B cell (primary cell): ENCODE measurements at regions not wholly inside any gene's neighbourhood (a gene's known extent, or its start where the extent isn't known, plus 50 kb on each side); places are given as distances from the start of the nearest gene placed in this dataset.

Experiments
- ATAC-seq: fragments of 200-7000 bp; cut with Tn5 transposase; one replicate; pipeline ENCODE4 v1.10.0; 2021; ENCODE audit warnings: low read depth, mild to moderate bottlenecking, moderate number of reproducible peaks, moderate library complexity
- CTCF ChIA-PET: fragments of 350-600 bp; sonication (Branson Sonifier 250); formaldehyde crosslinking; loops from one replicate; lab custom pipeline; 2021; ENCODE audit warnings: antibody characterized with exemption, inconsistent platforms; lab: Charles Lee
- POLR2A ChIA-PET: fragments of 350-600 bp; sonication (Branson Sonifier 250); formaldehyde crosslinking; loops from one replicate; lab custom pipeline; 2021; ENCODE audit warnings: antibody characterized with exemption; lab: Charles Lee
- DNase-seq: peaks from one replicate; pipeline ENCODE4 v3.0.0; 2013
- H2AFZ ChIP-seq: 2 replicates; pipeline ENCODE4 v1.6.1; 2012; ENCODE audit warnings: mild to moderate bottlenecking, low read depth, low read length; ENCODE audit not compliant: insufficient read depth, poor library complexity, severe bottlenecking
- H3K27ac ChIP-seq, 2 donors: 1 replicate in 1 of 2; 2 replicates in 1 of 2; pipeline ENCODE4 v1.5.1; 2012 to 2013; ENCODE audit warnings: low read length in 2 of 2, mild to moderate bottlenecking in 2 of 2, moderate library complexity in 1 of 2
- H3K27me3 ChIP-seq, 4 experiments: fragments of 200-600 bp in 1 of 4; sonication (generic) in 1 of 4; replicated peaks in 1 of 4; 1 replicate in 2 of 4; 2 replicates in 2 of 4; pipeline versions ENCODE4 v1.6.1 to v1.7.0; 2013 to 2016; ENCODE audit warnings: low read length in 3 of 4, mild to moderate bottlenecking in 2 of 4, mixed read lengths in 1 of 4, moderate library complexity in 1 of 4; ENCODE audit not compliant: insufficient read depth in 4 of 4, control insufficient read depth in 3 of 4; ENCODE audit errors: control extremely low read depth in 1 of 4
- H3K36me3 ChIP-seq, 2 experiments: replicated peaks in 1 of 2; 1 replicate in 1 of 2; 2 replicates in 1 of 2; pipeline versions ENCODE4 v1.6.1 to v1.7.1; 2013; ENCODE audit warnings: low read length in 1 of 2; ENCODE audit not compliant: insufficient read depth in 2 of 2, control insufficient read depth in 1 of 2; ENCODE audit errors: control extremely low read depth in 1 of 2, extremely low read depth in 1 of 2
- H3K4me1 ChIP-seq, 2 donors: fragments of 200-600 bp in 1 of 2; sonication (generic) in 1 of 2; 1 replicate in 1 of 2; 2 replicates in 1 of 2; pipeline versions ENCODE4 v1.5.1 to v1.6.1; 2013 to 2017; ENCODE audit warnings: low read length in 2 of 2; ENCODE audit not compliant: control insufficient read depth in 2 of 2, insufficient read depth in 2 of 2
- H3K4me2 ChIP-seq: replicated peaks from 2 replicates; pipeline ENCODE3; 2012; ENCODE audit warnings: mild to moderate bottlenecking, low read depth, low read length; ENCODE audit not compliant: poor library complexity, severe bottlenecking
- H3K4me3 ChIP-seq, 5 experiments: fragments of 200-600 bp in 1 of 5; sonication (generic) in 1 of 5; 1 replicate in 3 of 5; 2 replicates in 2 of 5; pipeline versions ENCODE4 v1.5.1 to v1.7.0; 2011 to 2016; ENCODE audit warnings: low read length in 4 of 5, mild to moderate bottlenecking in 4 of 5, low read depth in 2 of 5, control low read depth in 1 of 5, moderate library complexity in 1 of 5; ENCODE audit not compliant: insufficient read depth in 1 of 5; ENCODE audit errors: control extremely low read depth in 1 of 5, extremely low read depth in 1 of 5
- H3K79me2 ChIP-seq: fragments of 200-600 bp; sonication (generic); one replicate; pipeline ENCODE4 v1.6.0; 2016; ENCODE audit warnings: low read length; ENCODE audit not compliant: control insufficient read depth, insufficient read depth
- H3K9ac ChIP-seq: fragments of 200-600 bp; sonication (generic); 2 replicates; pipeline ENCODE4 v1.6.1; 2017; ENCODE audit warnings: mild to moderate bottlenecking, low read length, moderate library complexity
- H3K9me3 ChIP-seq, 3 donors: one replicate each; pipeline versions ENCODE4 v1.6.1 to v1.7.1; 2013; ENCODE audit warnings: low read length in 2 of 3; ENCODE audit not compliant: control insufficient read depth in 2 of 3, insufficient read depth in 1 of 3; ENCODE audit errors: control extremely low read depth in 1 of 3
- H4K20me1 ChIP-seq: 2 replicates; pipeline ENCODE4 v1.6.0; 2012; ENCODE audit warnings: mild to moderate bottlenecking, low read length; ENCODE audit not compliant: insufficient read depth, control insufficient read depth, poor library complexity, severe bottlenecking
- H3K27ac Mint-ChIP-seq: one replicate; pipeline ENCODE4 v1.8.0; 2021; ENCODE audit warnings: mixed read lengths
- H3K27me3 Mint-ChIP-seq: one replicate; pipeline ENCODE4 v1.8.0; 2021; ENCODE audit warnings: mixed read lengths
- H3K4me1 Mint-ChIP-seq: one replicate; pipeline ENCODE4 v1.8.0; 2021; ENCODE audit warnings: mixed read lengths
- H3K4me3 Mint-ChIP-seq: one replicate; pipeline ENCODE4 v1.8.0; 2021; ENCODE audit warnings: mixed read lengths
- H3K9me3 Mint-ChIP-seq: one replicate; pipeline ENCODE4 v1.8.0; 2022; ENCODE audit warnings: mixed read lengths; ENCODE audit not compliant: insufficient read depth
- CTCF ChIP-seq: fragments of 200-600 bp; IDR thresholded peaks from one replicate; pipeline ENCODE4 v1.8.0; 2022; ENCODE audit warnings: antibody characterized with exemption, mild to moderate bottlenecking
- EZH2 ChIP-seq: IDR thresholded peaks from 2 replicates; pipeline ENCODE4 v1.6.1; 2012; ENCODE audit warnings: borderline replicate concordance, low read depth, mild to moderate bottlenecking, moderate library complexity, low read length; ENCODE audit not compliant: insufficient read depth, poor library complexity, severe bottlenecking
- WGBS: methylation state at CpG from one replicate; pipeline ENCODE4 v1.1.5; 2013; ENCODE audit warnings: missing lambda C conversion rate; ENCODE audit not compliant: insufficient coverage; 5-methylcytosine and 5-hydroxymethylcytosine counted together
- intact Hi-C: fragments of 100-400 bp; cut with micrococcal nuclease; formaldehyde crosslinking; loops from one replicate; pipeline ENCODE4 v1.10.0; 2022

- Histone ChIP-seq H2AFZ (no peak overlapping the region), H3K4me3 (no peak overlapping the region), H3K4me1 (no peaks in the 10 kb centered on the region), H3K9me3 (peaks cover 0 to 3% (median 0%) of the 10 kb centered on the region in 3 donors), H3K36me3 (no peaks in the 10 kb centered on the region), H3K27me3 (no peaks in the 10 kb centered on the region), H3K4me2 (no peak overlapping the region), H4K20me1 (no peaks in the 10 kb centered on the region), H3K27ac (no peak overlapping the region), H3K79me2 (no peaks in the 10 kb centered on the region), H3K9ac (no peak overlapping the region)
- ChIA-PET CTCF (no interaction called here), POLR2A (no interaction called here)
- intact Hi-C loops, result no loop called here
- Mint-ChIP-seq H3K4me3 (no peak overlapping the region), H3K27me3 (peaks cover 11% of the 10 kb centered on the region), H3K4me1 (no peaks in the 10 kb centered on the region), H3K27ac (no peak overlapping the region), H3K9me3 (no peaks in the 10 kb centered on the region)
- ATAC-seq (no peak), DNase-seq (no peak)
- TF ChIP-seq EZH2, result no peak
- no peak for TF ChIP-seq CTCF
- no CpG with 5 or more reads among the region's 1 CpG for WGBS
Measured at GRCh38 chr12:107355612-107356011, 262.3 kb upstream of the CRY1 start.

- Mint-ChIP-seq H3K27me3 (peaks cover 12% of the 10 kb centered on the region), H3K9me3 (no peaks in the 10 kb centered on the region), H3K4me1 (no peaks in the 10 kb centered on the region), H3K27ac (no peak overlapping the region), H3K4me3 (no peak overlapping the region)
- Histone ChIP-seq H3K27me3 (no peaks in the 10 kb centered on the region), H2AFZ (no peak overlapping the region), H3K4me2 (no peak overlapping the region), H4K20me1 (no peaks in the 10 kb centered on the region), H3K9ac (no peak overlapping the region), H3K79me2 (no peaks in the 10 kb centered on the region), H3K9me3 (peaks cover 0 to 3% (median 0%) of the 10 kb centered on the region in 3 donors), H3K4me1 (no peaks in the 10 kb centered on the region), H3K4me3 (no peak overlapping the region), H3K27ac (no peak overlapping the region), H3K36me3 (no peaks in the 10 kb centered on the region)
- ATAC-seq (no peak), DNase-seq (no peak)
- 94% methylated on average over 3 of the region's 7 CpGs for WGBS
- TF ChIP-seq CTCF, result no peak
- no peak for TF ChIP-seq EZH2
- ChIA-PET POLR2A (no interaction called here), CTCF (no interaction called here)
- intact Hi-C loops, result no loop called here
Measured at GRCh38 chr12:107356266-107356936, 263.1 kb upstream of the CRY1 start.
